ENCODE measurements at regions not wholly inside any gene's neighbourhood (a gene's known extent, or its start where the extent isn't known, plus 50 kb on each side); places are given as distances from the start of the nearest gene placed in this dataset.

GRCh38 chr3:73236867-73237266 is 175.4 kb downstream of the EBLN2 start:
- DNase-seq (ENCODE audit: low read depth in 1 of 2, low spot score in 2 of 2) (no peak), FAIRE-seq (no peak)
- POLR2A ChIA-PET (ENCODE audit: partially characterized antibody) = no interaction called here
- Histone ChIP-seq H3K23me2 (ENCODE audit: low read depth, low read length) (no peaks in the 10 kb centered on the region), H3K4me2 (ENCODE audit: insufficient read depth in 1 of 2, low read depth in 2 of 2, low read length in 2 of 2) (no peak overlapping the region), H3K36me3 (ENCODE audit: control insufficient read depth in 2 of 4, insufficient read depth in 4 of 4, low read length in 3 of 4) (no peaks in the 10 kb centered on the region), H2BK12ac (ENCODE audit: low read depth, low read length) (no peak overlapping the region), H4K8ac (ENCODE audit: extremely low read depth, insufficient read depth, low read length) (no peak overlapping the region), H2BK20ac (ENCODE audit: low read length) (no peak overlapping the region), H3K27ac (ENCODE audit: low read depth, low read length) (no peak overlapping the region), H3K79me2 (ENCODE audit: control insufficient read depth in 1 of 2, insufficient read depth in 2 of 2, low read length in 2 of 2) (no peaks in the 10 kb centered on the region), H3K79me1 (ENCODE audit: low read depth, low read length) (no peaks in the 10 kb centered on the region), H2AK5ac (ENCODE audit: low read depth, low read length) (no peak overlapping the region), H3K27me3 (replicated peaks in 1 of 4; ENCODE audit: control insufficient read depth in 3 of 4, extremely low read depth in 1 of 4, insufficient read depth in 3 of 4, low read length in 3 of 4) (no peaks in the 10 kb centered on the region), H3K18ac (ENCODE audit: extremely low read depth, low read length) (no peak overlapping the region), H3K9ac (replicated peaks in 1 of 4; ENCODE audit: extremely low read depth in 1 of 4, low read depth in 3 of 4, low read length in 3 of 4) (no peak overlapping the region), H3K56ac (replicated peaks; ENCODE audit: insufficient read length, low read depth, low read length) (no peak overlapping the region), H3K4me1 (replicated peaks in 1 of 4; ENCODE audit: control insufficient read depth in 3 of 4, insufficient read depth in 4 of 4, low read length in 3 of 4) (no peaks in the 10 kb centered on the region), H2BK15ac (ENCODE audit: low read length) (no peak overlapping the region), H4K20me1 (replicated peaks in 1 of 2; ENCODE audit: control insufficient read depth in 1 of 2, insufficient read depth in 2 of 2, low read length in 2 of 2) (no peaks in the 10 kb centered on the region), H2BK120ac (replicated peaks; ENCODE audit: low read depth, low read length) (no peak overlapping the region), H2AFZ (ENCODE audit: low read length) (no peak overlapping the region), H2BK5ac (ENCODE audit: low read depth, low read length) (no peak overlapping the region), H3K23ac (ENCODE audit: insufficient read length) (no peak overlapping the region), H4K91ac (replicated peaks; ENCODE audit: insufficient read length, low read length) (no peak overlapping the region), H3K14ac (ENCODE audit: insufficient read length) (no peak overlapping the region), H4K5ac (ENCODE audit: insufficient read length, low read depth, low read length) (no peak overlapping the region), H3K4me3 (ENCODE audit: extremely low read depth in 1 of 4, insufficient read depth in 2 of 4, low read depth in 3 of 4, low read length in 4 of 4) (no peak overlapping the region), H3K4ac (replicated peaks; ENCODE audit: insufficient read length, low read depth, low read length) (no peak overlapping the region), H3K9me3 (ENCODE audit: insufficient read depth in 2 of 2, low read depth in 1 of 2, low read length in 1 of 2) (no peaks in the 10 kb centered on the region)
- CTCF ChIA-PET (ENCODE audit: partially characterized antibody) = interaction anchor here (0.5 to 1.6 kb wide), 3 partner anchors 74 to 812 kb away, joined by 3 read pairs; no protein-coding TSS in a partner anchor
- WGBS, 2 experiments (ENCODE audit: extremely low coverage in 1 of 2, insufficient coverage in 1 of 2, insufficient read length in 1 of 2, insufficient replicate concordance in 2 of 2, low coverage in 1 of 2, low lambda C conversion rate in 2 of 2, missing lambda C conversion rate in 1 of 2) = 80% methylated on average over 5 of the region's 5 CpGs; no CpG with 5 or more reads in 1 of the 2 experiments
- TF ChIP-seq, protein P1, sequence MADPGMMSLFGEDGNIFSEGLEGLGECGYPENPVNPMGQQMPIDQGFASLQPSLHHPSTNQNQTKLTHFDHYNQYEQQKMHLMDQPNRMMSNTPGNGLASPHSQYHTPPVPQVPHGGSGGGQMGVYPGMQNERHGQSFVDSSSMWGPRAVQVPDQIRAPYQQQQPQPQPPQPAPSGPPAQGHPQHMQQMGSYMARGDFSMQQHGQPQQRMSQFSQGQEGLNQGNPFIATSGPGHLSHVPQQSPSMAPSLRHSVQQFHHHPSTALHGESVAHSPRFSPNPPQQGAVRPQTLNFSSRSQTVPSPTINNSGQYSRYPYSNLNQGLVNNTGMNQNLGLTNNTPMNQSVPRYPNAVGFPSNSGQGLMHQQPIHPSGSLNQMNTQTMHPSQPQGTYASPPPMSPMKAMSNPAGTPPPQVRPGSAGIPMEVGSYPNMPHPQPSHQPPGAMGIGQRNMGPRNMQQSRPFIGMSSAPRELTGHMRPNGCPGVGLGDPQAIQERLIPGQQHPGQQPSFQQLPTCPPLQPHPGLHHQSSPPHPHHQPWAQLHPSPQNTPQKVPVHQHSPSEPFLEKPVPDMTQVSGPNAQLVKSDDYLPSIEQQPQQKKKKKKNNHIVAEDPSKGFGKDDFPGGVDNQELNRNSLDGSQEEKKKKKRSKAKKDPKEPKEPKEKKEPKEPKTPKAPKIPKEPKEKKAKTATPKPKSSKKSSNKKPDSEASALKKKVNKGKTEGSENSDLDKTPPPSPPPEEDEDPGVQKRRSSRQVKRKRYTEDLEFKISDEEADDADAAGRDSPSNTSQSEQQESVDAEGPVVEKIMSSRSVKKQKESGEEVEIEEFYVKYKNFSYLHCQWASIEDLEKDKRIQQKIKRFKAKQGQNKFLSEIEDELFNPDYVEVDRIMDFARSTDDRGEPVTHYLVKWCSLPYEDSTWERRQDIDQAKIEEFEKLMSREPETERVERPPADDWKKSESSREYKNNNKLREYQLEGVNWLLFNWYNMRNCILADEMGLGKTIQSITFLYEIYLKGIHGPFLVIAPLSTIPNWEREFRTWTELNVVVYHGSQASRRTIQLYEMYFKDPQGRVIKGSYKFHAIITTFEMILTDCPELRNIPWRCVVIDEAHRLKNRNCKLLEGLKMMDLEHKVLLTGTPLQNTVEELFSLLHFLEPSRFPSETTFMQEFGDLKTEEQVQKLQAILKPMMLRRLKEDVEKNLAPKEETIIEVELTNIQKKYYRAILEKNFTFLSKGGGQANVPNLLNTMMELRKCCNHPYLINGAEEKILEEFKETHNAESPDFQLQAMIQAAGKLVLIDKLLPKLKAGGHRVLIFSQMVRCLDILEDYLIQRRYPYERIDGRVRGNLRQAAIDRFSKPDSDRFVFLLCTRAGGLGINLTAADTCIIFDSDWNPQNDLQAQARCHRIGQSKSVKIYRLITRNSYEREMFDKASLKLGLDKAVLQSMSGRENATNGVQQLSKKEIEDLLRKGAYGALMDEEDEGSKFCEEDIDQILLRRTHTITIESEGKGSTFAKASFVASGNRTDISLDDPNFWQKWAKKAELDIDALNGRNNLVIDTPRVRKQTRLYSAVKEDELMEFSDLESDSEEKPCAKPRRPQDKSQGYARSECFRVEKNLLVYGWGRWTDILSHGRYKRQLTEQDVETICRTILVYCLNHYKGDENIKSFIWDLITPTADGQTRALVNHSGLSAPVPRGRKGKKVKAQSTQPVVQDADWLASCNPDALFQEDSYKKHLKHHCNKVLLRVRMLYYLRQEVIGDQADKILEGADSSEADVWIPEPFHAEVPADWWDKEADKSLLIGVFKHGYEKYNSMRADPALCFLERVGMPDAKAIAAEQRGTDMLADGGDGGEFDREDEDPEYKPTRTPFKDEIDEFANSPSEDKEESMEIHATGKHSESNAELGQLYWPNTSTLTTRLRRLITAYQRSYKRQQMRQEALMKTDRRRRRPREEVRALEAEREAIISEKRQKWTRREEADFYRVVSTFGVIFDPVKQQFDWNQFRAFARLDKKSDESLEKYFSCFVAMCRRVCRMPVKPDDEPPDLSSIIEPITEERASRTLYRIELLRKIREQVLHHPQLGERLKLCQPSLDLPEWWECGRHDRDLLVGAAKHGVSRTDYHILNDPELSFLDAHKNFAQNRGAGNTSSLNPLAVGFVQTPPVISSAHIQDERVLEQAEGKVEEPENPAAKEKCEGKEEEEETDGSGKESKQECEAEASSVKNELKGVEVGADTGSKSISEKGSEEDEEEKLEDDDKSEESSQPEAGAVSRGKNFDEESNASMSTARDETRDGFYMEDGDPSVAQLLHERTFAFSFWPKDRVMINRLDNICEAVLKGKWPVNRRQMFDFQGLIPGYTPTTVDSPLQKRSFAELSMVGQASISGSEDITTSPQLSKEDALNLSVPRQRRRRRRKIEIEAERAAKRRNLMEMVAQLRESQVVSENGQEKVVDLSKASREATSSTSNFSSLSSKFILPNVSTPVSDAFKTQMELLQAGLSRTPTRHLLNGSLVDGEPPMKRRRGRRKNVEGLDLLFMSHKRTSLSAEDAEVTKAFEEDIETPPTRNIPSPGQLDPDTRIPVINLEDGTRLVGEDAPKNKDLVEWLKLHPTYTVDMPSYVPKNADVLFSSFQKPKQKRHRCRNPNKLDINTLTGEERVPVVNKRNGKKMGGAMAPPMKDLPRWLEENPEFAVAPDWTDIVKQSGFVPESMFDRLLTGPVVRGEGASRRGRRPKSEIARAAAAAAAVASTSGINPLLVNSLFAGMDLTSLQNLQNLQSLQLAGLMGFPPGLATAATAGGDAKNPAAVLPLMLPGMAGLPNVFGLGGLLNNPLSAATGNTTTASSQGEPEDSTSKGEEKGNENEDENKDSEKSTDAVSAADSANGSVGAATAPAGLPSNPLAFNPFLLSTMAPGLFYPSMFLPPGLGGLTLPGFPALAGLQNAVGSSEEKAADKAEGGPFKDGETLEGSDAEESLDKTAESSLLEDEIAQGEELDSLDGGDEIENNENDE (IDR thresholded peaks at IDR 0.05; ENCODE audit: insufficient replicate concordance, low read length) = no peak
